HFF-Myc (cell line): ENCODE measurements at regions not wholly inside any gene's neighbourhood (a gene's known extent, or its start where the extent isn't known, plus 50 kb on each side); places are given as distances from the start of the nearest gene placed in this dataset.

Source experiments
- DNase-seq: peaks from one replicate; pipeline ENCODE4 v3.0.0-alpha.2; 2011; ENCODE audit warnings: low read depth; ENCODE audit errors: extremely low read depth
- H3K4me3 ChIP-seq: replicated peaks from 2 replicates; pipeline ENCODE4 v1.5.1; 2011; ENCODE audit warnings: low read depth, mild to moderate bottlenecking, control low read depth, low read length
- CTCF ChIP-seq: IDR thresholded peaks from 2 replicates; pipeline ENCODE4 v1.5.1; 2012; ENCODE audit warnings: mild to moderate bottlenecking, low read depth, low read length, control low read depth; ENCODE audit errors: missing control alignments

DNA sequence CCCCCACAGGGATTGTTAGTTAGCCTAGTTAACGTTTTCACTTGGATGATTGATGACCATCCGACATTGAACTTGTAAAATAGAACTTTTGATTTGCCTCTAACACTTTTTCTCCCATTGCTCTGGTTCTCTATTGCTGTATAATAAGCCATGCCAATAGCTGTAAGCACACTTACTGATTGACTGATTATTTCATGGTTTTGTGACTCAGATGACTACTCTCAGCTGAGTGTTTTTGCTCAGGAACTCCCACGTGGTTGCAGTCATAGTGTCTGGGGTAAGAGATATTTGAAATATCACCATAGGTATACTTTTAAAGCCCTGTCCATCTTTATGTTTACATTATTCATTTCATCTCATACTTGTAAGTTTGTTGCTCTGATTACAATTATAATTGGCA lies 1285.5 kb downstream of the STIM2 start:
- H3K4me3 ChIP-seq = no peak overlapping the region
- DNase-seq = no peak
- TF ChIP-seq CTCF = no peak

DNA sequence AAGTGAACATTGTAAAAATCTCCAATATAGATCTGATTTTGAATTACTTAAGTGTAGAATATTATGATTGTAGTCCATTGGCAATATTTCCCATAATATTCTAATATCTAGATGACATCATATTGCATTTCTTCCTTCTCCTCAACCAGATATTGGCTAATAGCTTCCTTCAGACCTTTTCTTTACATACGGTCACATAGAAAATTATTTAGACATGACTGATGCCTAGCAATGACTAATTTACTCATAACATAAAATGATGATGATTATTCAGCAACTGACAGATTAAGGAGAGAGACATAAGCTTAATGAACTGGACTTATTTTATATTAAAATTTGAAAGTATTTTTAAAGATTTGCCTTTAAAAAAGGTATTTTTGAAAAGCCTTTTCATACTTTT lies 1287.6 kb downstream of the STIM2 start:
- no peak for TF ChIP-seq CTCF
- DNase-seq = no peak
- no peak overlapping the region for H3K4me3 ChIP-seq

DNA sequence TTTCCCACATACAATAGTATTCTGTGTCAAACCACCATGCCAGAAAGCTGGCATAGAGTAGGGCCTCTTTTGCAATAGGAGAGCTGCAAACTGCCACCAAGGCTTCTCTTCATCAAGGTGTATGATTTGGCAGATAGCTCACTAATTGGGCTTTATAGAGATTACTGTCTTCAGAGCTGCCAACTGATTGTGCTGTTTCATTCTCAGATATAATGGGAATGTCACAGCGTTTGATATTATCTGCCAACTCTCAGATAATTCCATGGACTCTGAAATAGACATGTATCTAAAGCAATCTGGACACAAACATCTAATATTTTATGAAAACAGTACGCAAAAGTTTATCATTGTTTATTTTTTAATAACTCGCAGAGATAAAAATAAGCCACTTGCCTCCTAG lies 1289.1 kb downstream of the STIM2 start:
- H3K4me3 ChIP-seq = no peak overlapping the region
- no peak for DNase-seq
- no peak for TF ChIP-seq CTCF

DNA sequence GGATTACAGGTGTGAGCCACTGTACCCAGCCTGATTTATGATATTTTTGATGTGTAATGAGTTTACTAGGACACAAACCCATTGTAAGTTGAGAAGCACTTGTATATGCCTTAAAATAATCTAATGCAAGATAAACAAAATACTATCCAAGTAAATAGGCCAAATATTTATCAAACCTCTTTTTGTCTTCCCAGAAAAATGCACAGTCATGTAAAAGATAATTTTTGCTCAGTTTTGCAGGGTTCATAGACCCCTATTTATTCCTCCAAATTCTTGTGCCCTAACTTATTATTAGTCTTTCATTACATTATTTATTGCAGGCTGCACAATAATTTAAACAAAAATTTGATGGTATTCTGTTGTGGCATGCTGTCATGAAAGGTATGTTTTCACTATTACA lies 1290.7 kb downstream of the STIM2 start:
- DNase-seq = no peak
- H3K4me3 ChIP-seq = no peak overlapping the region
- no peak for TF ChIP-seq CTCF

DNA sequence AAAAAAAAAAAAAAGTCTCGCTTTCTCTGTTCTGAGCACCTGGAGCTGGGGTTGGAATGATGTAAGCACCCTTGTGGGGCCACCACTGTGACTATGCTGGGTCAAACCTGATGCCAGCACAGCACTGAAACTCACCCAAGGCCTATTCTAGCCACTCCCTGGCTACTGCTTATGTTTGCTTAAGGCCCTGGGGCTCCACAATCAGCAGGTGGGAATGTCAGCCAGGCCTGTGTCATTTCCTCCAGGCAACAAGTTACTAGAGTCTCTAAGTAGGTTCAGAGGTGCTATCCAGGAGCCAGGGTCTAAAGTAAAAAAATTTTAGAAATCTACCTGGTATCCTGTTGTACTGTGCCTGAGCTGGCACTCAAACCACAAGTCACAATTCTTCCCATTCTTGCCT lies 1306.8 kb downstream of the STIM2 start:
- no peak overlapping the region for H3K4me3 ChIP-seq
- DNase-seq = no peak
- TF ChIP-seq CTCF = no peak

DNA sequence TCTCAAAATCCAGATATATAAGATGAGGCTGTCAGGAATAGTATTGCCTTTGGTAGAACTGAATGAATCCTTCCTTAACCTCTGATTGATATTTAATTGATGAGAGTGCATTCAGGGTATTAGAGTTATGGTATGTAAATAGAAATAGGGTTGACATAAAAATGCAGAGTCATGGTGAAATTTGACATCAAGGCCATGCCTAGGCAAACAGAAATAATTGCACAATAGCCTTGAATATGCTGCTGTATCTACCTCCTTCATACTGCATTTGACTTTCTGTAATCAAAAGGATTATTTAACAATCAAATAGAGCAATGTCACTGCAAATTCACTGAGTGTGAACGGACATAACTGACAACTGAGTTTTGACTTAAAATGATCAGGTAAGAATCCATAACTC lies 1316.3 kb downstream of the STIM2 start:
- H3K4me3 ChIP-seq = no peak overlapping the region
- no peak for DNase-seq
- TF ChIP-seq CTCF = no peak

- DNase-seq = no peak
- TF ChIP-seq CTCF = no peak
- no peak overlapping the region for H3K4me3 ChIP-seq
These were observed 1317.0 kb downstream of the STIM2 start for GRCh38 chr4:28177641-28178040.
